C4-2B (cell line): ENCODE measurements at regions not wholly inside any gene's neighbourhood (a gene's known extent, or its start where the extent isn't known, plus 50 kb on each side); places are given as distances from the start of the nearest gene placed in this dataset.

Source experiments
- ZFX ChIP-seq: fragments of 450-650 bp; IDR thresholded peaks from 2 replicates; pipeline ENCODE4 v1.6.1; 2017
- TF ChIP-seq, protein P1 (sequence below): fragments of 450-650 bp; conservative IDR thresholded peaks from 2 replicates; pipeline ENCODE4 v1.5.1; 2017; ENCODE audit warnings: mild to moderate bottlenecking

DNA sequence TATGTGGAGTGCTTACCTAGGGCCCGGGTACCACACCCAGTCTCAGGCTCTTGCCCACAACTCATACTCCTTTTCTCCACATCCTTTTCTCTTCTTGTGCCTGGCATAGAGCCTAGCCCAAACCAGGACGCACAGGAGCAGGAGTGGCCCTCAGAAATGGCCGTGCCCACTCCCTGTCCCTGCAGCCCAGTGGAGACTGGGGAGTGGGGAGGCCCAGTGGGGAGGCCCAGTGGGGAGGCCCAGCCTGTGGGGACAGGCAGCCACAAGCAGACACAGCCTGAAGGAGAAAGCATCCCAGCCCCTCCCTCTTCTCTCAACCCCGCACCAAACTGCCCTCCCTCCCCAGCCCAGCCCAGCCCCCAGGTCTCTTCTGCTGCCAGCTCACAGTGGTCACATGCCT is 196.8 kb downstream of the KIF26A start:
- TF ChIP-seq, protein P1, sequence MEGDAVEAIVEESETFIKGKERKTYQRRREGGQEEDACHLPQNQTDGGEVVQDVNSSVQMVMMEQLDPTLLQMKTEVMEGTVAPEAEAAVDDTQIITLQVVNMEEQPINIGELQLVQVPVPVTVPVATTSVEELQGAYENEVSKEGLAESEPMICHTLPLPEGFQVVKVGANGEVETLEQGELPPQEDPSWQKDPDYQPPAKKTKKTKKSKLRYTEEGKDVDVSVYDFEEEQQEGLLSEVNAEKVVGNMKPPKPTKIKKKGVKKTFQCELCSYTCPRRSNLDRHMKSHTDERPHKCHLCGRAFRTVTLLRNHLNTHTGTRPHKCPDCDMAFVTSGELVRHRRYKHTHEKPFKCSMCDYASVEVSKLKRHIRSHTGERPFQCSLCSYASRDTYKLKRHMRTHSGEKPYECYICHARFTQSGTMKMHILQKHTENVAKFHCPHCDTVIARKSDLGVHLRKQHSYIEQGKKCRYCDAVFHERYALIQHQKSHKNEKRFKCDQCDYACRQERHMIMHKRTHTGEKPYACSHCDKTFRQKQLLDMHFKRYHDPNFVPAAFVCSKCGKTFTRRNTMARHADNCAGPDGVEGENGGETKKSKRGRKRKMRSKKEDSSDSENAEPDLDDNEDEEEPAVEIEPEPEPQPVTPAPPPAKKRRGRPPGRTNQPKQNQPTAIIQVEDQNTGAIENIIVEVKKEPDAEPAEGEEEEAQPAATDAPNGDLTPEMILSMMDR = no peak
- TF ChIP-seq ZFX = no peak
